DMS153 treated with DMSO at 0.1 percent for 48 hours (cell line): ENCODE measurements at regions not wholly inside any gene's neighbourhood (a gene's known extent, or its start where the extent isn't known, plus 50 kb on each side); places are given as distances from the start of the nearest gene placed in this dataset.
"Not testable (repeated sequence)": the region's sequence is repeated elsewhere in the genome, so short reads cannot be mapped to it uniquely, and the experiment has no call there.

Experiments used
- DNase-seq: peaks from one replicate; lab custom pipeline; 2025; ENCODE audit not compliant: unreplicated experiment; lab: John Stamatoyannopoulos, UW

GRCh38 chr6:121634586-121634985 lies 199.1 kb downstream of the GJA1 start:
- DNase-seq, result not testable (repeated sequence)

- no peak for DNase-seq
These were observed 199.9 kb downstream of the GJA1 start for GRCh38 chr6:121635355-121635754.

- not testable (repeated sequence) for DNase-seq
These were observed 200.8 kb downstream of the GJA1 start for GRCh38 chr6:121636217-121636616.

DNA sequence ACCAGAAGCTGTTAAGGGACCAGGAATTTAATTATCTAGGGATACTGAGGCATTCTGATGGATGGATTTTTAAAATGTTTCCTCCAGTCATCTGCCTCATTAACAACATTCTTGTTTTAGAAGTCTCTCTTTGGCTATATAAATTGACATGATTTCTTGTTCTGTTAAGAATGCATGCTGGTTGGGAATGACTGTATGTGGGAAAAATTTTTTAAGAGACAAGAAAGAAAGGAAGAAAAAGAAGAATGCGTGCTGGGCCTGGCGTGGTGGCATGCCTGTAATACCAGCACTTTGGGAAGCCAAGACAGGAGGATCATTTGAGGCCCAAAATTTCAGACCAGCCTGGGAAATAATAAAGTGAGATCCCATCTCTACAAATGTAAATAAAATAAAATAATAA lies 203.6 kb downstream of the GJA1 start:
- no peak for DNase-seq

DNA sequence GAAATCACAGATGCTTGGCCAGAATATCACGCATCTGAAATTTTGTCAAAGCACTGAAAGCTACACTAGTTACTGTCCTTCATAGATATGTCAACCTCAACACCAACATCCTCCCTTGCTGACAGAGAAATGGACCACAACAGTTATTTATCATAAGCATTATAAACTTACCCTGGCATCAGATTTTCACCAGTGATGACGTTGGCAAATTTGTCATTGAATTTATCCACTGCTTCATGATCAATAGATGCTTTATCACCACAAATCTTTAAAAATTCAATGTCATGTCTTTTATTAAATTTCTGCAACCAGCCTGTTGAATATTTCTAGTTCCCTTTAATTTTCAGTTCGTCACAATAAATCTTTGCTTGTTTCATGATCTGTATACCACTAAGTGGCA lies 205.7 kb downstream of the GJA1 start:
- no peak for DNase-seq

- no peak for DNase-seq
These were observed 209.8 kb downstream of the GJA1 start for GRCh38 chr6:121645100-121645745.

DNA sequence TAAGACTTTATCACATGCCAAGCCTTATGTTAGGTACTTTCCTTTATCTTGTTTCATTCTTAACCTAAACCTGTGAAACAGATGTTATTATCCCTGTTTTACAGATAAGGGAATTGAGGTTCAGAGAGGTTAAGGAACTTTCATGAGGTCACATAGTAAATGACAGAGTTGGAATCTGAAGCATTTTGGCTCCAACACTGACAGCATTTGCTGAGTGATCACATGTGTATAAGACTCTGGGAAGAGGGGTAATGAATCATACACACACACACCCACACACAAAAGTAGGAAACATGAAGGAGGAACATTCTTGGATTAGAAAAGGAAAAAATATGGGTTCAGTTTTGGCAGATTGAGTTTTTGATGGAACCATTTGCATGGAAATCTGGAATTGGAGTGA lies 212.5 kb downstream of the GJA1 start:
- DNase-seq, result no peak

GRCh38 chr6:121649951-121650350 lies 214.5 kb downstream of the GJA1 start:
- no peak for DNase-seq

- no peak for DNase-seq
These were observed 216.0 kb downstream of the GJA1 start for GRCh38 chr6:121651420-121651819.

DNA sequence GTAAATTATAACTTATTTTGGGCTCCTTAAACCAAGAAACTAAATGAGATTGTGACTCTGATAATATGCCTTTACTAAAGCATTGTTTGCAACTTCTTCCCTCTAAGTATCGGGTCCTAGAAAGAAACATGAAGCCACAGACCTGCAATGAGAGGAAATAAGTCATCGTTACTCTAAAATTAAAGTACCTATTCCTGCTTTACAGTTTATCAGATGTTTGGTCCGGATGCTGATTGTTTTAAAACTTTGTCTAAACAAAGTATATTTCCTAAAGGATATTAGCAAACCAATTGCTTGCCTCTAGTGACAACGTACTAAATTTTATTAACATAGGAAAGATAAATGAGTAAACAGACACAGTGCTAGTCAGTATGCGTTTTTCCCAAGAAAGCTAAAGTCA lies 216.8 kb downstream of the GJA1 start:
- DNase-seq, result no peak

GRCh38 chr6:121652726-121653623 lies 217.5 kb downstream of the GJA1 start:
- no peak for DNase-seq

- DNase-seq, result no peak
These were observed 218.2 kb downstream of the GJA1 start for GRCh38 chr6:121653624-121654008.

- no peak for DNase-seq
These were observed 222.5 kb downstream of the GJA1 start for GRCh38 chr6:121657972-121658371.

GRCh38 chr6:121660277-121660676 lies 224.8 kb downstream of the GJA1 start:
- no peak for DNase-seq

DNA sequence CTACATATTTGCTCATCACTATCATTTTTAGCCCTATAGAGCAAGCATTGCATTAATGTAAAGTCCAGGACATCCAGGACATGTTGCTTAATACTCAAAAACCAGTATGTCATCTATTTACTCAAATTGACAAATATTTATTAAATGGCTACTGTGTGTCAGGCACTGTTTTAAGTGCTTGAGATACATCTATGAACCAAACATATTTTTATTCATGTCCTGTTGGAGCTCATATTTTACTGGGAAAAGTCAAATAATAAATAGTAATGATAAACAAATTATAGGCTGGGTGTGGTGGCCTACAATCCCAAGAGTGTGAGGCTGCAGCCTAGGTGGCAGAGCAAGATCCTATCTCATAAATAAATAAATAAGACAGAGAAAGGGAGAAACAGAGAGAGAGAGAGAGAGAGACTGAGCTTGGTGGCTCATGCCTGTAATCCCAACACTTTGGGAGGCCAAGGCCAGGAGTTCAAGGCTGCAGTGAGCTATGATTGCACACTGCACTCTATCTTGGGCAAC lies 227.9 kb downstream of the GJA1 start:
- DNase-seq, result no peak

GRCh38 chr6:121664158-121664557 lies 228.7 kb downstream of the GJA1 start:
- no peak for DNase-seq

- DNase-seq, result no peak
These were observed 231.4 kb downstream of the GJA1 start for GRCh38 chr6:121666814-121667213.

DNA sequence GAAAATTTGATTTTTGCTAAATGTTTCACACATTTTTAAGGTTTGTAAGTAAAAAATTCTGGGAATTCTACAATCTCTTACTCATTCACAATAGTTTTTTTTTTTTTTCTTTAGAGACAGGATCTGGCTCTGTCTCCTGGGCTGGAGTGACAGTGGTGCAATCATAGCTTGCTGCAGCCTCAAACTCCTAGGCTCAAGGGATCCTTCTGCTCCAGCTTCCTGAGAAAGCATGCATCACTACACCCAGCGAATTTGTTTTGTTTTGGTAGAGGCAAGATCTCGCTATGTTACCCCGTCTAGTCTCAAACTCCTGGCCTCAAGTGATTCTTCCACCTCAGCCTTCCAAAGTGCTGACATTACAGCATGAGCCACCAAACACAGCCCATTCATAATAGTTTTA lies 232.8 kb downstream of the GJA1 start:
- no peak for DNase-seq

DNA sequence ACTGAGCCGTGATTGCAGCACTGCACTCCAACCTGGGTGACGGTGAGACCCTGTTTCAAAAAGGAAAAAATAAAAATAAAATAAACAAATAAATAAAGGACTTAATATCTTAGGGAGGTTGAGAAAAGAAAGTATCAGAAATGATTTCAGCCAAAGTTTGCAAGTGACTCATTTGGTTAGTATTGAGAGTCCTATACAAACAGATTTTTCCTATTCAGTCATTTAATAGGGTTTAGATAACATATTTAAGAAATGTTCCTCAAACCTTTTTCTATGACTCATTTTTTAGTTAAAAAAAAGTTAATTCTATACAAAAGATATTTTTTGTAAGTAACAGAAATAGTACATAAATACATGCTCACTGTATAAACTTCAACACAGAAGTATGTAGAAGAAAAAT lies 235.1 kb downstream of the GJA1 start:
- no peak for DNase-seq

DNA sequence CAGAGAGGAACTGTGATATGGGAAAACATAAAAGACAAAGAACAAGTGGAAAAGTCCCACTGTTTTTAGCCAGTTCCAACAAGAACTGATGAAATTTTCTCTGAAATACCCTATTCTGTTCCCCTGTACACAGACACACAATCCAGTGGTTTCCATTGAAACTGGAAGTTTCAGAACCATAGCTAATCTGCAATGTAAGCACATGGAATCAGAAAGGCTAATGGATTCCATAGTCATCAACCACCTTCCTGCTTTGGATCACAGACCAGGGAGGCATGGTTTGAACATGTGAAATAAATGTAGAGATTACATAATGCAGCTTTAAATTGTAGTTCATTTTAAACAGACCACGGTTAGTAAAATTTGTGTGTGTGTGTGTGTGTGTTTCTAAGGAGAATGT lies 242.1 kb downstream of the GJA1 start:
- no peak for DNase-seq

- DNase-seq, result no peak
These were observed 242.8 kb downstream of the GJA1 start for GRCh38 chr6:121678245-121678644.

GRCh38 chr6:121680058-121680457 lies 244.6 kb downstream of the GJA1 start:
- DNase-seq, result no peak
